ENCODE measurements at regions not wholly inside any gene's neighbourhood (a gene's known extent, or its start where the extent isn't known, plus 50 kb on each side); places are given as distances from the start of the nearest gene placed in this dataset.

GRCh38 chr4:129387666-129388065 lies 291.7 kb downstream of the C4orf33 start:
- H3K9ac ChIP-seq (ENCODE audit: low read depth in 1 of 2, low read length in 2 of 2) = no peak overlapping the region
- no peaks in the 10 kb centered on the region for H3K27me3 ChIP-seq (ENCODE audit: control insufficient read depth in 4 of 4, insufficient read depth in 4 of 4, low read length in 3 of 4)
- TF ChIP-seq FOXA1 (IDR thresholded peaks at IDR 0.05) = no peak
- TF ChIP-seq MAX (IDR thresholded peaks at IDR 0.05) = no peak
- TF ChIP-seq RXRA (IDR thresholded peaks at IDR 0.05) = no peak
- no peak for TF ChIP-seq GABPA (IDR thresholded peaks at IDR 0.05 in 1 of 2, conservative IDR thresholded peaks at IDR 0.05 in 1 of 2)
- no peak for TF ChIP-seq REST (IDR thresholded peaks at IDR 0.05)
- TF ChIP-seq ZBTB33 (IDR thresholded peaks at IDR 0.05) = no peak
- no peak for TF ChIP-seq ATF3 (IDR thresholded peaks at IDR 0.05)
- TF ChIP-seq FOXA2 (IDR thresholded peaks at IDR 0.05) = no peak
- TF ChIP-seq SP1 (IDR thresholded peaks at IDR 0.05) = no peak
- no peak for TF ChIP-seq HNF4G (IDR thresholded peaks at IDR 0.05)
- no peak for TF ChIP-seq YY1 (IDR thresholded peaks at IDR 0.05)
- TF ChIP-seq JUND (IDR thresholded peaks at IDR 0.05) = no peak
- no peak for TF ChIP-seq EGR1 (IDR thresholded peaks at IDR 0.05; ENCODE audit: low read depth in 2 of 2)
- no peak for TF ChIP-seq NR2F2 (IDR thresholded peaks at IDR 0.05)
- no peak for TF ChIP-seq HNF4A (conservative IDR thresholded peaks at IDR 0.05)
- TF ChIP-seq TAF1 (conservative IDR thresholded peaks at IDR 0.05) = no peak
- no peak for TF ChIP-seq CTCF (IDR thresholded peaks at IDR 0.05; ENCODE audit: low read depth, low read length, missing input control)
- no peak for TF ChIP-seq RAD21 (IDR thresholded peaks at IDR 0.05)
- no peaks in the 10 kb centered on the region for H3K9me3 ChIP-seq (ENCODE audit: control insufficient read depth in 4 of 4, low read length in 3 of 4)
- no peaks in the 10 kb centered on the region for H3K36me3 ChIP-seq (ENCODE audit: control insufficient read depth in 4 of 4, insufficient read depth in 3 of 4, low read depth in 1 of 4, low read length in 3 of 4)
- H3K4me1 ChIP-seq (ENCODE audit: control insufficient read depth in 4 of 4, insufficient read depth in 4 of 4, low read length in 3 of 4) = no peaks in the 10 kb centered on the region
- H3K27ac ChIP-seq (ENCODE audit: low read depth in 1 of 2, low read length in 2 of 2) = no peak overlapping the region
- H3K4me3 ChIP-seq (ENCODE audit: low read depth in 1 of 3, low read length in 3 of 3) = no peak overlapping the region
- DNase-seq (ENCODE audit: low spot score) = no peak

- no peak overlapping the region for H3K4me3 ChIP-seq (ENCODE audit: low read depth in 1 of 3, low read length in 3 of 3)
- H3K9me3 ChIP-seq (ENCODE audit: control insufficient read depth in 4 of 4, low read length in 3 of 4) = no peaks in the 10 kb centered on the region
- DNase-seq (ENCODE audit: low spot score) = no peak
- no peaks in the 10 kb centered on the region for H3K4me1 ChIP-seq (ENCODE audit: control insufficient read depth in 4 of 4, insufficient read depth in 4 of 4, low read length in 3 of 4)
- no peaks in the 10 kb centered on the region for H3K27me3 ChIP-seq (ENCODE audit: control insufficient read depth in 4 of 4, insufficient read depth in 4 of 4, low read length in 3 of 4)
- no peak overlapping the region for H3K9ac ChIP-seq (ENCODE audit: low read depth in 1 of 2, low read length in 2 of 2)
- WGBS = 84% methylated on average over 4 of the region's 4 CpGs
- no peak overlapping the region for H3K27ac ChIP-seq (ENCODE audit: low read depth in 1 of 2, low read length in 2 of 2)
- H3K36me3 ChIP-seq (ENCODE audit: control insufficient read depth in 4 of 4, insufficient read depth in 3 of 4, low read depth in 1 of 4, low read length in 3 of 4) = no peaks in the 10 kb centered on the region
- TF ChIP-seq TAF1 (conservative IDR thresholded peaks at IDR 0.05) (no peak), FOXA1 (IDR thresholded peaks at IDR 0.05) (no peak), RXRA (IDR thresholded peaks at IDR 0.05) (no peak), ATF3 (IDR thresholded peaks at IDR 0.05) (no peak), HNF4A (conservative IDR thresholded peaks at IDR 0.05) (no peak), NR2F2 (IDR thresholded peaks at IDR 0.05) (no peak), REST (IDR thresholded peaks at IDR 0.05) (no peak), SP1 (IDR thresholded peaks at IDR 0.05) (no peak), YY1 (IDR thresholded peaks at IDR 0.05) (no peak), CTCF (IDR thresholded peaks at IDR 0.05; ENCODE audit: low read depth, low read length, missing input control) (no peak), GABPA (IDR thresholded peaks at IDR 0.05 in 1 of 2, conservative IDR thresholded peaks at IDR 0.05 in 1 of 2) (no peak), RAD21 (IDR thresholded peaks at IDR 0.05) (no peak), FOXA2 (IDR thresholded peaks at IDR 0.05) (no peak)
Measured at GRCh38 chr4:129393976-129394375, 298.0 kb downstream of the C4orf33 start.
